Lower lobe of right lung (tissue), 2 donors: ENCODE measurements at regions not wholly inside any gene's neighbourhood (a gene's known extent, or its start where the extent isn't known, plus 50 kb on each side); places are given as distances from the start of the nearest gene placed in this dataset.
"Not testable (repeated sequence)": the region's sequence is repeated elsewhere in the genome, so short reads cannot be mapped to it uniquely, and the experiment has no call there.

Source experiments
- ATAC-seq, 2 donors: fragments of 200-7000 bp; cut with Tn5 transposase; one replicate each; pipeline ENCODE4 v1.9.1; 2020 to 2022; ENCODE audit warnings: mild to moderate bottlenecking in 2 of 2, moderate library complexity in 2 of 2
- DNase-seq: peaks from one replicate; pipeline ENCODE4 v3.0.0-alpha.2; 2020
- H3K27ac ChIP-seq: fragments of 200-600 bp; one replicate; pipeline ENCODE4 v1.8.0; 2022
- H3K27me3 ChIP-seq: fragments of 200-600 bp; one replicate; pipeline ENCODE4 v1.8.0; 2022; ENCODE audit warnings: low read depth
- H3K36me3 ChIP-seq: fragments of 200-600 bp; one replicate; pipeline ENCODE4 v1.8.0; 2022; ENCODE audit warnings: mild to moderate bottlenecking
- H3K4me1 ChIP-seq: fragments of 200-600 bp; one replicate; pipeline ENCODE4 v1.8.0; 2022
- H3K4me3 ChIP-seq: fragments of 200-600 bp; one replicate; pipeline ENCODE4 v1.8.0; 2022; ENCODE audit warnings: mild to moderate bottlenecking
- H3K9me3 ChIP-seq: fragments of 200-600 bp; one replicate; pipeline ENCODE4 v1.8.0; 2022
- CTCF ChIP-seq: fragments of 200-600 bp; IDR thresholded peaks from one replicate; pipeline ENCODE4 v1.8.0; 2022; ENCODE audit warnings: antibody characterized with exemption, mild to moderate bottlenecking
- intact Hi-C: fragments of 100-400 bp; cut with DNase I; formaldehyde crosslinking; loops from one replicate; pipeline ENCODE4 v1.11.0; 2022
- donor health status: DM: no; HTN: yes; CAD: no; lungs with severe emphysema.

GRCh38 chrX:81890521-81890920, 688.6 kb downstream of the SH3BGRL start:
- no peaks in the 10 kb centered on the region for H3K9me3 ChIP-seq
- no peak for ATAC-seq
- H3K36me3 ChIP-seq: no peaks in the 10 kb centered on the region
- no peak for DNase-seq
- no peaks in the 10 kb centered on the region for H3K4me1 ChIP-seq
- intact Hi-C loops: no loop called here
- no peak for TF ChIP-seq CTCF
- no peaks in the 10 kb centered on the region for H3K27me3 ChIP-seq
- no peak overlapping the region for H3K27ac ChIP-seq
- no peak overlapping the region for H3K4me3 ChIP-seq

- H3K4me3 ChIP-seq: no peak overlapping the region
- no peaks in the 10 kb centered on the region for H3K27me3 ChIP-seq
- no peaks in the 10 kb centered on the region for H3K4me1 ChIP-seq
- TF ChIP-seq CTCF: no peak
- intact Hi-C loops: no loop called here
- no peaks in the 10 kb centered on the region for H3K36me3 ChIP-seq
- DNase-seq (no peak), ATAC-seq (no peak)
- no peak overlapping the region for H3K27ac ChIP-seq
- no peaks in the 10 kb centered on the region for H3K9me3 ChIP-seq
Observed at GRCh38 chrX:81900522-81900921, 698.6 kb downstream of the SH3BGRL start.

- no peak for TF ChIP-seq CTCF
- ATAC-seq (no peak), DNase-seq (no peak)
- intact Hi-C loops: no loop called here
- no peak overlapping the region for H3K4me3 ChIP-seq
- no peaks in the 10 kb centered on the region for H3K4me1 ChIP-seq
- no peaks in the 10 kb centered on the region for H3K36me3 ChIP-seq
- no peak overlapping the region for H3K27ac ChIP-seq
- H3K27me3 ChIP-seq: no peaks in the 10 kb centered on the region
- no peaks in the 10 kb centered on the region for H3K9me3 ChIP-seq
Observed at GRCh38 chrX:81925812-81926211, 723.9 kb downstream of the SH3BGRL start.

- intact Hi-C loops, H3K4me3 ChIP-seq, H3K36me3 ChIP-seq, DNase-seq, H3K4me1 ChIP-seq, H3K9me3 ChIP-seq, H3K27ac ChIP-seq, H3K27me3 ChIP-seq, ATAC-seq: not testable (repeated sequence)
Observed at GRCh38 chrX:81945911-81946310, 744.0 kb downstream of the SH3BGRL start.

GRCh38 chrX:81957318-81957717, 755.4 kb downstream of the SH3BGRL start:
- intact Hi-C loops: no loop called here
- no peak for TF ChIP-seq CTCF
- no peak overlapping the region for H3K4me3 ChIP-seq
- no peaks in the 10 kb centered on the region for H3K27me3 ChIP-seq
- DNase-seq (no peak), ATAC-seq (no peak)
- H3K27ac ChIP-seq: no peak overlapping the region
- H3K36me3 ChIP-seq: no peaks in the 10 kb centered on the region
- H3K9me3 ChIP-seq: no peaks in the 10 kb centered on the region
- H3K4me1 ChIP-seq: no peaks in the 10 kb centered on the region

- Histone ChIP-seq H3K27ac (no peak overlapping the region), H3K36me3 (no peaks in the 10 kb centered on the region), H3K4me1 (no peaks in the 10 kb centered on the region), H3K27me3 (no peaks in the 10 kb centered on the region), H3K9me3 (no peaks in the 10 kb centered on the region), H3K4me3 (no peak overlapping the region)
- intact Hi-C loops: no loop called here
- peak in 1 of 2 donors; percentile 61 for ATAC-seq
- no peak for DNase-seq
- TF ChIP-seq CTCF: peak; percentile 22
Observed at GRCh38 chrX:81957900-81958545, 756.1 kb downstream of the SH3BGRL start.
